SK-N-SH (cell line): ENCODE measurements at regions not wholly inside any gene's neighbourhood (a gene's known extent, or its start where the extent isn't known, plus 50 kb on each side); places are given as distances from the start of the nearest gene placed in this dataset.

ENCODE experiments used
- CTCF ChIA-PET: fragments of 300-600, 350-600 bp; formaldehyde crosslinking; extraction: SDS; loops from one replicate; lab custom pipeline; 2021; lab: Yijun Ruan, JAX
- POLR2A ChIA-PET: fragments of 350-600 bp; sonication (Branson Sonifier 250); formaldehyde crosslinking; extraction: SDS; loops from one replicate; lab custom pipeline; 2020; ENCODE audit warnings: antibody characterized with exemption, inconsistent platforms; lab: Yijun Ruan, JAX
- DNase-seq: peaks from one replicate; pipeline ENCODE4 v3.0.0; 2012
- H2AFZ ChIP-seq: fragments of 200-600 bp; sonication (generic); 2 replicates; pipeline ENCODE4 v1.8.1; 2016; ENCODE audit warnings: antibody characterized with exemption, mild to moderate bottlenecking, low read depth
- H3F3A ChIP-seq: fragments of 200-600 bp; sonication (generic); replicated peaks from 2 replicates; pipeline ENCODE3; 2016; ENCODE audit warnings: antibody characterized with exemption, mild to moderate bottlenecking; ENCODE audit not compliant: insufficient read depth
- H3K27ac ChIP-seq, 2 experiments: fragments of 200-500 bp in 1 of 2; fragments of 200-600 bp in 1 of 2; sonication (Bioruptor generic) in 1 of 2; sonication (generic), shearing (Covaris generic) in 1 of 2; 2 replicates each; pipeline versions ENCODE4 v1.5.1 to v1.6.1; 2014 to 2016; ENCODE audit warnings: low read depth in 2 of 2, inconsistent platforms in 1 of 2, low read length in 1 of 2, mild to moderate bottlenecking in 1 of 2, mixed read lengths in 1 of 2
- H3K27me3 ChIP-seq: fragments of 200-600 bp; sonication (generic), shearing (Covaris generic); 2 replicates; pipeline ENCODE4 v1.6.1; 2016; ENCODE audit warnings: mixed run types; ENCODE audit not compliant: insufficient read depth
- H3K36me3 ChIP-seq, 2 experiments: fragments of 200-500 bp in 1 of 2; fragments of 200-600 bp in 1 of 2; sonication (Bioruptor generic) in 1 of 2; sonication (generic) in 1 of 2; replicated peaks in 1 of 2; 2 replicates each; pipeline versions ENCODE3 to v1.5.1; 2014 to 2016; ENCODE audit warnings: low read length in 1 of 2, mild to moderate bottlenecking in 1 of 2; ENCODE audit not compliant: insufficient read depth in 2 of 2, control insufficient read depth in 1 of 2
- H3K4me1 ChIP-seq, 2 experiments: fragments of 200-500 bp in 1 of 2; fragments of 200-600 bp in 1 of 2; sonication (Bioruptor generic) in 1 of 2; sonication (generic), shearing (Covaris generic) in 1 of 2; 2 replicates each; pipeline versions ENCODE4 v1.5.1 to v1.6.1; 2014 to 2016; ENCODE audit warnings: low read depth in 1 of 2, low read length in 1 of 2, mixed run types in 1 of 2; ENCODE audit not compliant: insufficient read depth in 2 of 2, control insufficient read depth in 1 of 2
- H3K4me2 ChIP-seq: fragments of 200-600 bp; sonication (generic), shearing (Covaris generic); 2 replicates; pipeline ENCODE4 v1.6.1; 2017; ENCODE audit warnings: mixed run types
- H3K4me3 ChIP-seq, 2 experiments: fragments of 200-500 bp in 1 of 2; fragments of 200-600 bp in 1 of 2; sonication (Bioruptor generic) in 1 of 2; sonication (generic), shearing (Covaris generic) in 1 of 2; 2 replicates each; pipeline versions ENCODE4 v1.5.1 to v1.8.1; 2014 to 2016; ENCODE audit warnings: low read depth in 2 of 2, inconsistent platforms in 1 of 2, low read length in 1 of 2, mild to moderate bottlenecking in 1 of 2, mixed read lengths in 1 of 2, moderate library complexity in 1 of 2
- H3K79me2 ChIP-seq: fragments of 200-600 bp; sonication (generic); 2 replicates; pipeline ENCODE4 v1.8.1; 2017; ENCODE audit warnings: mild to moderate bottlenecking; ENCODE audit not compliant: insufficient read depth
- H3K9ac ChIP-seq: fragments of 200-600 bp; sonication (generic); 2 replicates; pipeline ENCODE4 v1.6.1; 2017; ENCODE audit warnings: mixed run types
- H3K9me2 ChIP-seq: fragments of 200-600 bp; sonication (generic); 2 replicates; pipeline ENCODE4 v1.6.1; 2017; ENCODE audit warnings: mixed run types
- H3K9me3 ChIP-seq: fragments of 200-600 bp; sonication (generic); 2 replicates; pipeline ENCODE4 v1.6.1; 2017; ENCODE audit warnings: mixed run types, mild to moderate bottlenecking, moderate library complexity
- H4K20me1 ChIP-seq: fragments of 200-600 bp; sonication (generic); 2 replicates; pipeline ENCODE4 v1.6.1; 2017; ENCODE audit warnings: mild to moderate bottlenecking, mixed run types; ENCODE audit not compliant: insufficient read depth
- CTCF ChIP-seq: fragments of 200-600 bp; sonication (generic); IDR thresholded peaks from 2 replicates; pipeline ENCODE4 v1.6.1; 2017; ENCODE audit warnings: antibody characterized with exemption, mild to moderate bottlenecking, moderate library complexity
- ELF1 ChIP-seq: IDR thresholded peaks from 2 replicates; pipeline ENCODE4 v1.4.0; 2012
- FOXJ3 ChIP-seq: sonication (generic); formaldehyde crosslinking; IDR thresholded peaks from 2 replicates; pipeline ENCODE4 v1.5.1; 2020; ENCODE audit warnings: mild to moderate bottlenecking, missing genetic modification reagents
- JUND ChIP-seq: IDR thresholded peaks from 2 replicates; pipeline ENCODE4 v1.4.0; 2012
- MEF2A ChIP-seq: IDR thresholded peaks from 2 replicates; pipeline ENCODE4 v1.4.0; 2012; ENCODE audit warnings: low read depth, borderline replicate concordance
- RCOR1 ChIP-seq: fragments of 150-350 bp; IDR thresholded peaks from 2 replicates; pipeline ENCODE4 v1.6.1; 2017; ENCODE audit warnings: antibody characterized with exemption, low read length
- SIN3A ChIP-seq: IDR thresholded peaks from 2 replicates; pipeline ENCODE4 v1.6.1; 2012; ENCODE audit warnings: low read depth, mild to moderate bottlenecking, low read length, moderate library complexity, borderline replicate concordance
- TAF1 ChIP-seq: IDR thresholded peaks from 2 replicates; pipeline ENCODE4 v1.6.1; 2012; ENCODE audit warnings: low read depth, mild to moderate bottlenecking, low read length, moderate library complexity, borderline replicate concordance
- TCF12 ChIP-seq: IDR thresholded peaks from 2 replicates; pipeline ENCODE4 v1.4.0; 2012
- TEAD4 ChIP-seq: IDR thresholded peaks from 2 replicates; pipeline ENCODE4 v1.4.0; 2012; ENCODE audit warnings: mild to moderate bottlenecking, borderline replicate concordance; ENCODE audit not compliant: insufficient read depth
- USF1 ChIP-seq: IDR thresholded peaks from 2 replicates; pipeline ENCODE4 v1.4.0; 2012; ENCODE audit warnings: low read depth, borderline replicate concordance
- USF2 ChIP-seq: fragments of 150-350 bp; IDR thresholded peaks from 2 replicates; pipeline ENCODE4 v1.6.1; 2017; ENCODE audit warnings: antibody characterized with exemption, low read length, low read depth, borderline replicate concordance
- WGBS: methylation state at CpG from one replicate; pipeline ENCODE4 v1.1.6; 2017; ENCODE audit warnings: low lambda C conversion rate; 5-methylcytosine and 5-hydroxymethylcytosine counted together

- peak; percentile 81 for TF ChIP-seq TCF12
- TF ChIP-seq MEF2A, result no peak
- TF ChIP-seq JUND, result peak; percentile 87
- TF ChIP-seq RCOR1, result no peak
- TF ChIP-seq USF1, result no peak
- TF ChIP-seq TAF1, result no peak
- no peak for TF ChIP-seq FOXJ3 (CRISPR knock-in tag)
- no peak for TF ChIP-seq ELF1
- TF ChIP-seq CTCF, result no peak
- no peak for TF ChIP-seq SIN3A
- TF ChIP-seq, all 33 proteins: peak for 7
These were observed 76.8 kb downstream of the GATA3 start (continued) for GRCh38 chr10:8130973-8131911.

GRCh38 chr10:8133146-8133545, 78.7 kb downstream of the GATA3 start:
- Histone ChIP-seq H4K20me1 (no peaks in the 10 kb centered on the region), H3K27me3 (no peaks in the 10 kb centered on the region), H3K4me1 (peaks cover under 1 to 3% of the 10 kb centered on the region in 2 experiments; a peak in 2 of 4 replicates), H2AFZ (no peak overlapping the region), H3F3A (peaks cover 3% of the 10 kb centered on the region), H3K4me3 (no peak overlapping the region), H3K79me2 (no peaks in the 10 kb centered on the region), H3K9me2 (no peaks in the 10 kb centered on the region), H3K4me2 (no peak overlapping the region), H3K36me3 (no peaks in the 10 kb centered on the region), H3K9me3 (no peaks in the 10 kb centered on the region), H3K9ac (no peak overlapping the region), H3K27ac (no peak overlapping the region)
- TF ChIP-seq TEAD4 (no peak), USF2 (no peak)
- WGBS, result 85% methylated on average over 8 of the region's 8 CpGs
- DNase-seq, result no peak
- ChIA-PET POLR2A (no interaction called here), CTCF (interaction anchor here (2.1 kb wide), 1 partner anchor 11 kb away, joined by 10 read pairs; no protein-coding TSS in a partner anchor)
